BJ (cell line): ENCODE measurements at regions not wholly inside any gene's neighbourhood (a gene's known extent, or its start where the extent isn't known, plus 50 kb on each side); places are given as distances from the start of the nearest gene placed in this dataset.

ENCODE experiments used
- CTCF ChIA-PET: fragments of 350-600 bp; formaldehyde crosslinking; extraction: SDS; loops from one replicate; lab custom pipeline; 2021; ENCODE audit warnings: antibody characterized with exemption, inconsistent platforms; lab: Yijun Ruan, JAX
- POLR2A ChIA-PET: fragments of 300-600 bp; sonication (Branson Sonifier 250); formaldehyde crosslinking; extraction: SDS; loops from one replicate; lab custom pipeline; 2021; ENCODE audit warnings: antibody characterized with exemption; lab: Charles Lee
- DNase-seq: peaks from one replicate; pipeline ENCODE4 v3.0.0-alpha.2; 2011; ENCODE audit warnings: low read depth
- H3K27me3 ChIP-seq: 2 replicates; pipeline ENCODE4 v1.6.0; 2011; ENCODE audit warnings: low read length; ENCODE audit not compliant: control insufficient read depth, insufficient read depth
- H3K36me3 ChIP-seq: 2 replicates; pipeline ENCODE4 v1.5.1; 2011; ENCODE audit warnings: low read length; ENCODE audit not compliant: control insufficient read depth, insufficient read depth
- H3K4me3 ChIP-seq: 2 replicates; pipeline ENCODE4 v1.5.1; 2011; ENCODE audit warnings: low read depth, mild to moderate bottlenecking, control low read depth, low read length
- TF ChIP-seq, protein P1 (sequence below): IDR thresholded peaks from 2 replicates; pipeline ENCODE4 v1.5.1; 2011; ENCODE audit warnings: low read depth, mild to moderate bottlenecking, control low read depth, inconsistent platforms, low read length, moderate library complexity; ENCODE audit not compliant: insufficient read depth

DNA sequence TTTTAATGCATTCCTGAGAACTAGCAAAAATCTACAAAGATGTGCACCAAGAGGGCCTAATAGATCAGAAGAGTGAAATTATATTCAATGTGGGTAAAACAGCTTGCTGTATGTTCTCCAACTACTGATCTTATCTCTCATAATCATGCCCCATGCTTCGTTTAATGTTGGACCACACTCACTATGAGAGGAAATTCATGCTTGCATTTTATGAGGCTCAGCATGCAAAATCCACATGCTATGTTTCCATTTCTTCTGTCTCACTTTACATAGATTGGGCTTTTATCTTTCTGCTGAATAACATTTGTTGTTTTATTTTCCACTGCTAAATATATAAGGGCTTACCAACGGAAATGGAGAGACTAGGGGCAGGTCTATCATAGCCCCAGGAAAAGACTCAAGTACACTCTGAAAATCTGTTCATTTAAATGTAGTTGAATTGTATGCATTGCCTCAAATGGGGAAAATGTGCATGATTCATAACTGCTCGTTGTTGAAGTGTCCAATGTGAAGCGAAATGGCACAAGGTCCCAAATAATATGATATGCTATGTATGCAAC, 474.2 kb downstream of the EFNA5 start:
- Histone ChIP-seq H3K27me3 (no peaks in the 10 kb centered on the region), H3K4me3 (no peak overlapping the region), H3K36me3 (no peaks in the 10 kb centered on the region)
- TF ChIP-seq, protein P1, sequence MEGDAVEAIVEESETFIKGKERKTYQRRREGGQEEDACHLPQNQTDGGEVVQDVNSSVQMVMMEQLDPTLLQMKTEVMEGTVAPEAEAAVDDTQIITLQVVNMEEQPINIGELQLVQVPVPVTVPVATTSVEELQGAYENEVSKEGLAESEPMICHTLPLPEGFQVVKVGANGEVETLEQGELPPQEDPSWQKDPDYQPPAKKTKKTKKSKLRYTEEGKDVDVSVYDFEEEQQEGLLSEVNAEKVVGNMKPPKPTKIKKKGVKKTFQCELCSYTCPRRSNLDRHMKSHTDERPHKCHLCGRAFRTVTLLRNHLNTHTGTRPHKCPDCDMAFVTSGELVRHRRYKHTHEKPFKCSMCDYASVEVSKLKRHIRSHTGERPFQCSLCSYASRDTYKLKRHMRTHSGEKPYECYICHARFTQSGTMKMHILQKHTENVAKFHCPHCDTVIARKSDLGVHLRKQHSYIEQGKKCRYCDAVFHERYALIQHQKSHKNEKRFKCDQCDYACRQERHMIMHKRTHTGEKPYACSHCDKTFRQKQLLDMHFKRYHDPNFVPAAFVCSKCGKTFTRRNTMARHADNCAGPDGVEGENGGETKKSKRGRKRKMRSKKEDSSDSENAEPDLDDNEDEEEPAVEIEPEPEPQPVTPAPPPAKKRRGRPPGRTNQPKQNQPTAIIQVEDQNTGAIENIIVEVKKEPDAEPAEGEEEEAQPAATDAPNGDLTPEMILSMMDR = no peak
- ChIA-PET CTCF (no interaction called here), POLR2A (no interaction called here)
- no peak for DNase-seq

DNA sequence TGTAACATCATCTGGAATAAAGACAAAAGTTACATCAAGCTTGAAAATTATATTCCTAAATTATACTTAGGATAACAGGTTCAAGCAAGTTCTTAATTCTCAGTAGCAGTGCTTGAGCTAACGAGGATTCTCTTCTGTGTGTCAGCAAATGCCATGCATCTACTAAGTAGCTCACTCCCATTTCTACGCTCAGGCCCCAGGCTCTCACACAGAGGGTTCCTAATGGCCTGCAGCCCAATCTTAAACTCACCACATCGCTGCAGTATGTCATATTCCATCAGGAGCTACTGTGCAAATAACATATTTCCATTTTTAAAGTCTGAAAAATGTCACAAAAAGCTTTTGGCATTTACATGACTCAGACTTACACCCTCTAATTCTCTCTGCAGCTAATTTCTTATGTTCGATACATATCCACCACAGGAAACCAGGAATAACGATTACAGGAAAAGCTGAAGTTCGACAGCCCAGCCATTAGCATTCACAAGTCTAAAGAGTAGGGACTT, 474.8 kb downstream of the EFNA5 start:
- TF ChIP-seq, protein P1 = no peak
- POLR2A ChIA-PET = no interaction called here
- CTCF ChIA-PET = no interaction called here
- DNase-seq = no peak
- Histone ChIP-seq H3K27me3 (no peaks in the 10 kb centered on the region), H3K4me3 (no peak overlapping the region), H3K36me3 (no peaks in the 10 kb centered on the region)

DNA sequence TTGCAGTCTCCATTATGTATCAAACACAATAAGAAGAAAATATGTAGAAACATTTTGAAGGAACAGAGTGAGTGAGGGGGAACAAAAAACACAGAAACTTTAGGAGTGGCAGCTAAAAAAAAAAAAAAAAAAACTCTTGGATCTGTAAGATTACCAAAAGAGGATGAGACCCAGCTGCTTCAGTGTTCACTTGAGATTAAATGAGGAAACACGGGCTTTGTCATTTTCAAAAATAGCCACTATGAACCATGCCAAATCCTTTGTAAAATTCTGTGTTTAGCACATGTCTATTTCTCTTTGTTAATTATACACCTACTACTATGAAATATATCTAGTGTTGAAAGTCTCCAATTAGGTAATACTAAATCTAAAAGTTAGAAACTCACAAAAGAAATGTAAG, 485.9 kb downstream of the EFNA5 start:
- CTCF ChIA-PET = no interaction called here
- TF ChIP-seq, protein P1 = no peak
- no peak for DNase-seq
- H3K27me3 ChIP-seq = no peaks in the 10 kb centered on the region
- POLR2A ChIA-PET = no interaction called here
- no peaks in the 10 kb centered on the region for H3K36me3 ChIP-seq
- H3K4me3 ChIP-seq = no peak overlapping the region

DNA sequence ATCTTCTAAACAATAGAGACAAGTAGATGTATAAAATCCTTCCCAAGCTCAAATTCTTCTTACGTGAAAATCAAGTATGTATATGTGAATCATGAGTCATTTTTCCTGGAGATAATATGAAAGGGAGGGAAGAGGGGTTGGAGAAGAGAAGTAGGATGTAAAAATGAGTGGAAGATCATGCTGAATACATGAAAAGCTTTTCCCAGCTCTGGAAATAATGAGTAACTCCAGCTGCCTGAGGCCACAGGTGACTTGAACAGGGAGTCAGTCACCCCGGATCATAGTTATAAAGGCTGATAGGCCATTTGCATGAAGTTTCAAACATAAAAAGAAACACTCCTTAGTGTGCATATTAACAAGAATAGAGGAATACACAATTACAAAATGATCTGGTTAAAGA, 486.7 kb downstream of the EFNA5 start:
- TF ChIP-seq, protein P1 = no peak
- Histone ChIP-seq H3K4me3 (no peak overlapping the region), H3K36me3 (no peaks in the 10 kb centered on the region), H3K27me3 (no peaks in the 10 kb centered on the region)
- no peak for DNase-seq
- CTCF ChIA-PET = no interaction called here
- POLR2A ChIA-PET = no interaction called here

DNA sequence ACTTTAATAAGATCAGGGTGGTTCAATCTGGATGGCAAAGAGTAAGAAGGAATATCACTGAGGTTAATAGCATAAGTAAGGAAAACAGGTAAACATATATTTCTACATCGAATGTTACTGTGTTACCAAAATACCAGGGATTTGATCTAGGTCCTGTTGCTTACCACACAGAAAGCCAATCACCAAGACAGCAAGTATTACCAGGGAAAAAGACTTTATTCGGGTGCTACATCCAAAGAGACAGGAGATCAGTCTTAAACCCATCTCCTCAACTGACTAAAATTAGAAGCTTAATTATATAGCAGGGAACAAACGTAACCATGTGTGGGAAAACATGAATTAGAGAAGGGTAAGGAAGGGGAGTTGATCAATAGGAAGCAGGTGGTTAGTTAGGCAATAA, 500.1 kb downstream of the EFNA5 start:
- POLR2A ChIA-PET = no interaction called here
- TF ChIP-seq, protein P1 = no peak
- no peaks in the 10 kb centered on the region for H3K36me3 ChIP-seq
- CTCF ChIA-PET = no interaction called here
- no peak overlapping the region for H3K4me3 ChIP-seq
- DNase-seq = no peak
- H3K27me3 ChIP-seq = no peaks in the 10 kb centered on the region
